Adrenal gland (tissue), 9 donors: ENCODE measurements at regions not wholly inside any gene's neighbourhood (a gene's known extent, or its start where the extent isn't known, plus 50 kb on each side); places are given as distances from the start of the nearest gene placed in this dataset.

Experiments
- DNase-seq, 7 donors: peaks; one replicate each; pipeline ENCODE4 v3.0.0-alpha.2; 2019 to 2020
- H3K27ac ChIP-seq, 5 donors: fragments of 200-600 bp; sonication (generic) in 4 of 5; 1 replicate in 3 of 5; 2 replicates in 2 of 5; pipeline versions ENCODE4 v1.5.1 to v1.8.0; 2016 to 2020; ENCODE audit warnings: mild to moderate bottlenecking in 1 of 5
- H3K27me3 ChIP-seq: fragments of 200-600 bp; 2 replicates; pipeline ENCODE4 v1.8.0; 2021
- H3K36me3 ChIP-seq, 2 donors: fragments of 200-600 bp; replicated peaks in 1 of 2; 1 replicate in 1 of 2; 2 replicates in 1 of 2; pipeline versions ENCODE4 v1.5.1 to v1.8.0; 2018 to 2022
- H3K4me1 ChIP-seq, 2 donors: fragments of 200-600 bp; replicated peaks in 1 of 2; 1 replicate in 1 of 2; 2 replicates in 1 of 2; pipeline versions ENCODE4 v1.5.1 to v1.8.0; 2018 to 2021
- H3K4me3 ChIP-seq, 4 donors: fragments of 200-600 bp; sonication (generic) in 3 of 4; one replicate each; pipeline ENCODE4 v1.5.1; 2016 to 2018
- H3K9me3 ChIP-seq, 3 donors: fragments of 200-600 bp; sonication (generic) in 1 of 3; replicated peaks in 1 of 3; 1 replicate in 2 of 3; 2 replicates in 1 of 3; pipeline versions ENCODE4 v1.5.1 to v1.8.0; 2016 to 2021
- POLR2A ChIP-seq, 2 donors: fragments of 450-650 bp; IDR thresholded peaks; one replicate each; pipeline ENCODE4 v1.6.1; 2017; ENCODE audit warnings: antibody characterized with exemption in 2 of 2, mild to moderate bottlenecking in 2 of 2, moderate library complexity in 1 of 2
- WGBS, 4 donors: extraction: QIAGEN DNeasy Blood & Tissue Kit in 2 of 4; methylation state at CpG; one replicate each; pipeline versions ENCODE4 v1.1.5 to v1.1.7; 2013 to 2017; 5-methylcytosine and 5-hydroxymethylcytosine counted together
- intact Hi-C, 2 donors: fragments of 100-400 bp; cut with DNase I; formaldehyde crosslinking; loops; one replicate each; pipeline versions ENCODE4 v1.14.1 to v1.15.0; 2022 to 2023
- TF ChIP-seq, protein P1 (sequence below), 6 experiments: fragments of 450-650 bp in 4 of 6; fragments of 200-600 bp in 2 of 6; sonication (generic) in 1 of 6; IDR thresholded peaks; 1 replicate in 5 of 6; 2 replicates in 1 of 6; pipeline versions ENCODE4 v1.5.1 to v1.8.0; 2016 to 2021; ENCODE audit warnings: antibody characterized with exemption in 6 of 6, mild to moderate bottlenecking in 2 of 6, moderate library complexity in 1 of 6
- donor health status: healthy with polysubstance abuse.
- donor health status: Bipolar disorder and iron deficiency.
- donor health status: DM: yes; HTN: yes; CAD: no.
- donor health status: DM: no; HTN: no; CAD: no.
- donor health status: DM: no; HTN: no; CAD: no.

DNA sequence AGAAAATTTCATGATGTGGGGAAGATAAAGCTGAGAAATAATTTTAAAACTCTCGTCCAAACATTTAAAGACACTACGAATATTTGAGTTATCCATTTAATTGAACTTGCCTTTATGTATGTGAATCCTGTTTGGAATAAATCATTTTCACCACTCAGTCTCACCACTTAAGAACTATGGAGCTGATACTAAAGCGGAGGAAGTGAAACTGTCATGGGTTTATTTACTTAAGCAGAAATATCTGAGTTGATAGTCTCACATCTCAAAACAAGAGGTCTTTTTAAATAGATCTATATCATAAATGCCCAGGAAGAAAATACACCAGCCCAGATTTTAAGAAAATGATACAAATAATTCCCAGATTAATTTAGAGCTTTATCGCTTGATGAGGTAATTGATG is 532.4 kb downstream of the ZNF804A start:
- 65 to 80% (median 70%) methylated on average over 4 of the region's 4 CpGs for WGBS, 4 donors
- intact Hi-C loops: no loop called here
- Histone ChIP-seq H3K27me3 (no peaks in the 10 kb centered on the region), H3K9me3 (no peaks in the 10 kb centered on the region), H3K4me3 (no peak overlapping the region), H3K36me3 (no peaks in the 10 kb centered on the region), H3K27ac (no peak overlapping the region), H3K4me1 (no peaks in the 10 kb centered on the region)
- TF ChIP-seq, protein P1, sequence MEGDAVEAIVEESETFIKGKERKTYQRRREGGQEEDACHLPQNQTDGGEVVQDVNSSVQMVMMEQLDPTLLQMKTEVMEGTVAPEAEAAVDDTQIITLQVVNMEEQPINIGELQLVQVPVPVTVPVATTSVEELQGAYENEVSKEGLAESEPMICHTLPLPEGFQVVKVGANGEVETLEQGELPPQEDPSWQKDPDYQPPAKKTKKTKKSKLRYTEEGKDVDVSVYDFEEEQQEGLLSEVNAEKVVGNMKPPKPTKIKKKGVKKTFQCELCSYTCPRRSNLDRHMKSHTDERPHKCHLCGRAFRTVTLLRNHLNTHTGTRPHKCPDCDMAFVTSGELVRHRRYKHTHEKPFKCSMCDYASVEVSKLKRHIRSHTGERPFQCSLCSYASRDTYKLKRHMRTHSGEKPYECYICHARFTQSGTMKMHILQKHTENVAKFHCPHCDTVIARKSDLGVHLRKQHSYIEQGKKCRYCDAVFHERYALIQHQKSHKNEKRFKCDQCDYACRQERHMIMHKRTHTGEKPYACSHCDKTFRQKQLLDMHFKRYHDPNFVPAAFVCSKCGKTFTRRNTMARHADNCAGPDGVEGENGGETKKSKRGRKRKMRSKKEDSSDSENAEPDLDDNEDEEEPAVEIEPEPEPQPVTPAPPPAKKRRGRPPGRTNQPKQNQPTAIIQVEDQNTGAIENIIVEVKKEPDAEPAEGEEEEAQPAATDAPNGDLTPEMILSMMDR (IDR thresholded peaks at IDR 0.05): no peak
- no peak for TF ChIP-seq POLR2A (IDR thresholded peaks at IDR 0.05)
- no peak for DNase-seq

DNA sequence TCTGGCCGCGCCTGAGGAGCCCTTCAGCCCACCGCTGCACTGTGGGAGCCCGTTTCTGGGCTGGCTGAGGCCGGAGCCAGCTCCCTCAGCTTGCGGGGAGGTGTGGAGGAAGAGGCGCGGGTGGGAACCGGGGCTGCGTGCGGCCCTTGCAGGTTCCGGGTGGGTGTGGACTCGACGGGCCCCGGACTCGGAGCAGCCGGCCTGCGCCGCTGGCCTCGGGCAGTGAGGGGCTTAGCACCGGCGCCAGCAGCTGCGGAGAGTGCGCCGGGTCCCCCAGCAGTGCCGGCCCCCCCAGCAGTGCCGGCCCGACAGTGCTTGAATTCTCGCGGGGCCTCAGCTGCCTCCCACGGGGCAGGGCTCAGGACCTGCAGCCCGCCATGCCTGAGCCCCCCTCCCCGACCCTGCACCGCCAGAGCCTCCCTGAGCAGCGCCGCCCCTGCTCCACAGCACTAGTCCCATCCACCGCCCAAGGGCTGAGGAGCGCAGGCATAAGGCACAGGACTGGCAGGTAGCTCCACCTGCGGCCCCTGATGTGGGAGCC is 534.2 kb downstream of the ZNF804A start:
- 91 to 100% (median 93%) methylated on average over 11 to 39 of the region's 39 CpGs for WGBS, 4 donors
- Histone ChIP-seq H3K27ac (no peak overlapping the region), H3K9me3 (no peaks in the 10 kb centered on the region), H3K4me1 (no peaks in the 10 kb centered on the region), H3K4me3 (no peak overlapping the region), H3K27me3 (no peaks in the 10 kb centered on the region), H3K36me3 (no peaks in the 10 kb centered on the region)
- TF ChIP-seq, protein P1 (IDR thresholded peaks at IDR 0.05): no peak
- no peak for TF ChIP-seq POLR2A (IDR thresholded peaks at IDR 0.05)
- DNase-seq: no peak
- intact Hi-C loops: no loop called here

DNA sequence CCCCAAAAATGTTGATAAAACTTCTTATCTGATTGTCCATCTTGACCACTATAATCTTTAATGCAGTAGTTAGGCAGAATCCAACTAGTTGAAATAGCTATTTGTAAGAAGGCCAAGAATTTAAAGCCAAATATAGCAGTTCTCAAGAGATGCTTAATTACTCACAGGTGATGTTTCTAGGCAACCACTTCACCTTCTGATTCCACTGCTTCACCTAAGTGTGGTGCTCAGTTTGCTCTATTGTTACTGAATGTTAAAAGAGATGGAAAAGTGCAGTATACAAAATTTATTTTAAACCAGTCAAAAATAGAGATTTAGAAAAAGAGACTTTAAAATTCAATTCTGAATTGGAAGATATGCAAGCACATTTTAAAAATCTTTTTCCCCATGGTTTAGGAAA is 539.4 kb downstream of the ZNF804A start:
- Histone ChIP-seq H3K9me3 (no peaks in the 10 kb centered on the region), H3K27ac (no peak overlapping the region), H3K4me3 (no peak overlapping the region), H3K4me1 (no peaks in the 10 kb centered on the region), H3K36me3 (no peaks in the 10 kb centered on the region), H3K27me3 (no peaks in the 10 kb centered on the region)
- TF ChIP-seq POLR2A (IDR thresholded peaks at IDR 0.05): no peak
- no peak for DNase-seq
- intact Hi-C loops: no loop called here

DNA sequence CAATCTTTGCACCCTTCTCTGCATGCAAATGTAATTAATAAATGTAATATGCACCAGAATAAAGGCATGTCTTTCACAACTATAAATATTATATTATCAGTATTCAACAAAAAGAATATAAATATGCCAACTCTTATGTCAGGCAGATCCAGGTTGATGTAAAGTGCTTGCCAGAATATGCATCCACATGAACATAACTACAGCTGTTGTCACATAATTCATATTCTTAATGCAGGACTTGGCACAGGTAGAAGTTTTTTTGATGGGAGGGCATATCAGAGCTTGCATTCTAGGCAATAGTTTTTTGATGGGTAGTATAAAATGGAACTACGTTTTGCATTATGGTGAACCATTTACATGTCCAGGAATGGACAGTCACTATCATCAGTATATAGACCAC is 544.3 kb downstream of the ZNF804A start:
- Histone ChIP-seq H3K36me3 (no peaks in the 10 kb centered on the region), H3K4me3 (no peak overlapping the region), H3K9me3 (peaks cover 0 to 4% (median 0%) of the 10 kb centered on the region in 3 donors), H3K27ac (no peak overlapping the region), H3K27me3 (no peaks in the 10 kb centered on the region), H3K4me1 (no peaks in the 10 kb centered on the region)
- WGBS, 4 donors: 70 to 79% (median 73%) methylated on average over 1 of the region's 1 CpG
- TF ChIP-seq, protein P1 (IDR thresholded peaks at IDR 0.05): no peak
- no peak for TF ChIP-seq POLR2A (IDR thresholded peaks at IDR 0.05)
- intact Hi-C loops: no loop called here
- no peak for DNase-seq

DNA sequence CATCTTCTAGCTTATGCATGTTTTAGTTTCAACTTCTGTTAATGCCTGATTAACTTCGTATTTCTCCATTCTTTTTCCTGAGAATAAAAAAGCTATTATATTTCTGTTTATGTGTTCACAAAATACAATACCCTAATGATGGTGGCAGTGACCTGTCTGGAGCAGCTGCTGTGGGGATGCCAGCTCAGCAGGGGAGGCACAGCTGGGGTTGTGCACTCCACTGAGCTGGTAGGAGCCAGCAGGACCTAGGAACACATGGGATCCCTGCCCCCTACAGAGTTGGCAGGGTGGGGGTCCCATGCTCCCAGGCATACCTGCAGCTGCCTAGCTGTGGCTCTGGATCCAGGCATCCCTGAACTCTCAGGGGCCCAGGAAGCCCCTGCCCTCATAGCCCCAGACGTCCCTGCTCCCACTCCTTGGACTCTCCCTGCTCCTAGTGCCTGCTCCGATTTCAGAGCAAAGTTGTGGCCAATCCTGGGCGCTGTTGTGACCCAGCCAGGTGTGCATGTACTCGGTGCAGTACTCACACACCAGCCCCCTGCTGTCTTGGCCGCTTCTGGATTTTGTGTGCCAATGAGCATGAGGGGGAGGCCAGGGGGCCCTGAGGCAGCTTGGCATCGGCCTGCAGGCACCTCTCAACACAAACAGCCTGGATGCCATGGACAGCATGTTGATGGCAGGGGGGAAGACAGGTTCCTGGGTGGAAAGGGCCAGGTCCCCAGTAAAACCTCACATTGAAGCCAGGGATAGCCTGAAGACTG is 546.0 kb downstream of the ZNF804A start:
- 68 to 78% (median 73%) methylated on average over 5 to 7 of the region's 7 CpGs for WGBS, 4 donors
- no peak for DNase-seq
- Histone ChIP-seq H3K4me1 (no peaks in the 10 kb centered on the region), H3K4me3 (no peak overlapping the region), H3K27ac (no peak overlapping the region), H3K27me3 (no peaks in the 10 kb centered on the region), H3K9me3 (peaks cover 0 to 4% (median 0%) of the 10 kb centered on the region in 3 donors), H3K36me3 (no peaks in the 10 kb centered on the region)
- intact Hi-C loops: no loop called here
- TF ChIP-seq POLR2A (IDR thresholded peaks at IDR 0.05): no peak
- TF ChIP-seq, protein P1 (IDR thresholded peaks at IDR 0.05): no peak
